IMR-90 (cell line): ENCODE measurements at regions not wholly inside any gene's neighbourhood (a gene's known extent, or its start where the extent isn't known, plus 50 kb on each side); places are given as distances from the start of the nearest gene placed in this dataset.

Source experiments
- BHLHE40 ChIP-seq: fragments of 150-350 bp; IDR thresholded peaks from 2 replicates; pipeline ENCODE4 v1.6.1; 2016; ENCODE audit warnings: mild to moderate bottlenecking, low read depth, low read length
- CEBPB ChIP-seq: IDR thresholded peaks from 2 replicates; pipeline ENCODE4 v1.6.1; 2012; ENCODE audit warnings: low read depth, low read length, improper control_type of control experiment
- CTCF ChIP-seq: conservative IDR thresholded peaks from 2 replicates; pipeline ENCODE4 v1.5.1; 2012; ENCODE audit warnings: mild to moderate bottlenecking, low read depth, low read length, improper control_type of control experiment
- ELK1 ChIP-seq: fragments of 150-350 bp; IDR thresholded peaks from 2 replicates; pipeline ENCODE4 v1.6.1; 2016; ENCODE audit warnings: low read depth, mild to moderate bottlenecking, low read length, moderate library complexity, borderline replicate concordance
- FOS ChIP-seq: fragments of 150-350 bp; IDR thresholded peaks from 2 replicates; pipeline ENCODE4 v1.6.1; 2016; ENCODE audit warnings: low read depth, low read length
- MAFK ChIP-seq: IDR thresholded peaks from 2 replicates; pipeline ENCODE4 v1.6.1; 2012; ENCODE audit warnings: low read depth, low read length, improper control_type of control experiment
- MXI1 ChIP-seq: IDR thresholded peaks from 2 replicates; pipeline ENCODE4 v1.6.1; 2012; ENCODE audit warnings: low read depth, mild to moderate bottlenecking, low read length, moderate library complexity, borderline replicate concordance
- NFE2L2 ChIP-seq: fragments of 150-350 bp; IDR thresholded peaks from 2 replicates; pipeline ENCODE4 v1.6.1; 2016; ENCODE audit warnings: low read depth, mild to moderate bottlenecking, low read length
- POLR2A ChIP-seq: IDR thresholded peaks from 2 replicates; pipeline ENCODE4 v1.6.1; 2012; ENCODE audit warnings: mild to moderate bottlenecking, low read depth, low read length
- RAD21 ChIP-seq: IDR thresholded peaks from 2 replicates; pipeline ENCODE4 v1.6.1; 2012; ENCODE audit warnings: low read length, improper control_type of control experiment
- RFX5 ChIP-seq: IDR thresholded peaks from 2 replicates; pipeline ENCODE4 v1.8.0; 2012; ENCODE audit warnings: low read depth, mild to moderate bottlenecking, low read length, moderate library complexity
- SMC3 ChIP-seq: fragments of 150-350 bp; IDR thresholded peaks from 2 replicates; pipeline ENCODE4 v1.6.1; 2016; ENCODE audit warnings: low read depth, mild to moderate bottlenecking, antibody characterized with exemption, low read length, moderate library complexity
- USF2 ChIP-seq: fragments of 150-350 bp; IDR thresholded peaks from 2 replicates; pipeline ENCODE4 v1.6.1; 2017; ENCODE audit warnings: mild to moderate bottlenecking, antibody characterized with exemption, low read length, low read depth

DNA sequence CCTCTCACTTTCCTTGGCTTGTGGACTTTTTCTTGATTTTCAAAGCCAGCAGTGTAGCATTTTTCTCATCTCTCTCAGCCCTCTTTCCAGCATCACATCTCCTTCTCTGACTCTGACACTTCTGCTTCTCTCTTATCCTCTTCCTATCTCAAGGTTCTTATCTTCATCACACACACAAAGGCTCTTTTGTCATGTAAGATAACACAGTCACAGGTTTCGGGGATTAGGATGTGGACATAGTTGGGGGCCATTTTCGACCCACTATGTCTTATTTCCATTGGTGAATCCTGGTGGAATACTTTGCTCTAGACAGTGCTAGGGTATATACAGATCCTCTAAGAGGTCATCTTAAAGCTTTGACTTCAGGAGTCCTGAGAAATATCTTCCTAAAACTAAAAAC lies 719.3 kb upstream of the TBX3 start:
- TF ChIP-seq CTCF (no peak), USF2 (no peak), POLR2A (no peak), SMC3 (no peak), FOS (no peak), RFX5 (no peak), CEBPB (no peak), BHLHE40 (no peak), MXI1 (no peak), MAFK (no peak), NFE2L2 (no peak), ELK1 (no peak), RAD21 (no peak)
